Left ventricle myocardium inferior (tissue), 1 donor: ENCODE measurements at regions not wholly inside any gene's neighbourhood (a gene's known extent, or its start where the extent isn't known, plus 50 kb on each side); places are given as distances from the start of the nearest gene placed in this dataset.

Experiments used
- DNase-seq: peaks from one replicate; pipeline ENCODE4 v3.0.0-alpha.2; 2020
- H3K27ac ChIP-seq: fragments of 200-600 bp; replicated peaks from 2 replicates; pipeline ENCODE4 v1.8.0; 2021
- H3K27me3 ChIP-seq: fragments of 200-600 bp; 2 replicates; pipeline ENCODE4 v1.8.0; 2021; ENCODE audit warnings: low read depth
- H3K36me3 ChIP-seq: fragments of 200-600 bp; 2 replicates; pipeline ENCODE4 v1.8.0; 2021
- H3K4me1 ChIP-seq: fragments of 200-600 bp; 2 replicates; pipeline ENCODE4 v1.8.0; 2021
- H3K4me3 ChIP-seq: fragments of 200-600 bp; 2 replicates; pipeline ENCODE4 v1.8.0; 2021; ENCODE audit warnings: mild to moderate bottlenecking, moderate library complexity
- H3K9me3 ChIP-seq: fragments of 200-600 bp; replicated peaks from 2 replicates; pipeline ENCODE4 v1.8.0; 2021
- intact Hi-C: fragments of 100-400 bp; cut with micrococcal nuclease; formaldehyde crosslinking; loops from one replicate; pipeline ENCODE4 v1.11.0; 2022
- TF ChIP-seq, protein P1 (sequence below): fragments of 200-600 bp; IDR thresholded peaks from 2 replicates; pipeline ENCODE4 v1.8.0; 2021; ENCODE audit warnings: antibody characterized with exemption, mild to moderate bottlenecking, borderline replicate concordance
- donor health status: DM: no; HTN: yes; CAD: no; lungs with severe emphysema.

- Histone ChIP-seq H3K4me1 (peaks cover 59% of the 10 kb centered on the region), H3K9me3 (no peaks in the 10 kb centered on the region), H3K27ac (peak overlapping the region; percentile 67), H3K36me3 (no peaks in the 10 kb centered on the region), H3K27me3 (no peaks in the 10 kb centered on the region), H3K4me3 (no peak overlapping the region)
- intact Hi-C loops: no loop called here
- no peak for DNase-seq
- TF ChIP-seq, protein P1, sequence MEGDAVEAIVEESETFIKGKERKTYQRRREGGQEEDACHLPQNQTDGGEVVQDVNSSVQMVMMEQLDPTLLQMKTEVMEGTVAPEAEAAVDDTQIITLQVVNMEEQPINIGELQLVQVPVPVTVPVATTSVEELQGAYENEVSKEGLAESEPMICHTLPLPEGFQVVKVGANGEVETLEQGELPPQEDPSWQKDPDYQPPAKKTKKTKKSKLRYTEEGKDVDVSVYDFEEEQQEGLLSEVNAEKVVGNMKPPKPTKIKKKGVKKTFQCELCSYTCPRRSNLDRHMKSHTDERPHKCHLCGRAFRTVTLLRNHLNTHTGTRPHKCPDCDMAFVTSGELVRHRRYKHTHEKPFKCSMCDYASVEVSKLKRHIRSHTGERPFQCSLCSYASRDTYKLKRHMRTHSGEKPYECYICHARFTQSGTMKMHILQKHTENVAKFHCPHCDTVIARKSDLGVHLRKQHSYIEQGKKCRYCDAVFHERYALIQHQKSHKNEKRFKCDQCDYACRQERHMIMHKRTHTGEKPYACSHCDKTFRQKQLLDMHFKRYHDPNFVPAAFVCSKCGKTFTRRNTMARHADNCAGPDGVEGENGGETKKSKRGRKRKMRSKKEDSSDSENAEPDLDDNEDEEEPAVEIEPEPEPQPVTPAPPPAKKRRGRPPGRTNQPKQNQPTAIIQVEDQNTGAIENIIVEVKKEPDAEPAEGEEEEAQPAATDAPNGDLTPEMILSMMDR: no peak
These were observed 147.2 kb upstream of the TWIST2 start for GRCh38 chr2:238700506-238701340.

DNA sequence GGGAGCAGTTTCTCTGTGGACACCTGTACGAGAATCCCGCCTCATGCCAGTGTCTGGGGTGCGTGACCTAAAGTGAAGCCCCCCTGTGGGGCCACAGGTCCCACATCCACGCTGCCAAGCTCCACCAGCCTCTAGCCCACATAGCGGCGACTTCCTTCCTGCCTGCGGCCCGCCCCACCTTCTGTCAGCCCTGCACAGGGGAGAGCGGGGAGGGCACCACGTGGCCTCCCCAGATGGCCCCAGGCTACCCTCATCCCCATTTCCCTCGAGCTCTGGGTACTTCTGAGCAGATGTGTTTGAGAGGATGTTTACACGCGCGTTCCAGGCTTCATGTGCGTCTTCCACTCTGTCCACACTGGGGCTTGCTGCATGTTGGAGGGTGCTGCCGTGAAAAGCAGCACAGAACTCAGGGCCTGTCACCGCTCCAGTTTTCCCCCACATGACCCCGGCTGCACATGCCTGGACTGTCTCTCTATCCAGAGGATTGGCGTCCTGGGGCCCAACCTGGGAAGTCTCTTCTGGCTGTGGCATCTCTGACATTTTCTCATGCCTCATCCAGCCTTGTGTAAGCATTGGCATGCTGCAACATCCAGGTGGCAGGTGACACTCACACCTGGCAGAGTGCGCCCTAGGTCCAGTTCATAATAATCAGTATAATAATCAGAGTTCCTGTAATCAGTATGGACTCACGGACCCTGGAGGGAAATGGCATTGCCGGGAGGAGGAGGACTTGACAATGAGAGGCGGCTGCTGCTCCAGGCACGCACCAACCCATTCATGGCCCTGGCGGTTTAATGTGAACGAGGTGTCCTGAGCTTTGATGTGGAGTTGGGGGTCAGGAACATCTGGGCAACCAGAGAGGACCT lies 146.3 kb upstream of the TWIST2 start:
- H3K36me3 ChIP-seq: no peaks in the 10 kb centered on the region
- H3K4me3 ChIP-seq: no peak overlapping the region
- intact Hi-C loops: no loop called here
- H3K27ac ChIP-seq: no peak overlapping the region
- H3K9me3 ChIP-seq: no peaks in the 10 kb centered on the region
- peaks cover 55% of the 10 kb centered on the region for H3K4me1 ChIP-seq
- H3K27me3 ChIP-seq: no peaks in the 10 kb centered on the region
- TF ChIP-seq, protein P1: no peak
- DNase-seq: no peak

- no peak overlapping the region for H3K4me3 ChIP-seq
- no peaks in the 10 kb centered on the region for H3K36me3 ChIP-seq
- peaks cover 54% of the 10 kb centered on the region for H3K4me1 ChIP-seq
- TF ChIP-seq, protein P1: no peak
- H3K27ac ChIP-seq: no peak overlapping the region
- H3K27me3 ChIP-seq: no peaks in the 10 kb centered on the region
- DNase-seq: no peak
- H3K9me3 ChIP-seq: no peaks in the 10 kb centered on the region
- intact Hi-C loops: no loop called here
These were observed 145.4 kb upstream of the TWIST2 start for GRCh38 chr2:238702276-238703052.

- H3K36me3 ChIP-seq: no peaks in the 10 kb centered on the region
- no peak overlapping the region for H3K27ac ChIP-seq
- no peak for DNase-seq
- intact Hi-C loops: no loop called here
- H3K4me3 ChIP-seq: no peak overlapping the region
- no peaks in the 10 kb centered on the region for H3K27me3 ChIP-seq
- peaks cover 48% of the 10 kb centered on the region for H3K4me1 ChIP-seq
- H3K9me3 ChIP-seq: no peaks in the 10 kb centered on the region
- TF ChIP-seq, protein P1: no peak
These were observed 144.9 kb upstream of the TWIST2 start for GRCh38 chr2:238703053-238703415.

DNA sequence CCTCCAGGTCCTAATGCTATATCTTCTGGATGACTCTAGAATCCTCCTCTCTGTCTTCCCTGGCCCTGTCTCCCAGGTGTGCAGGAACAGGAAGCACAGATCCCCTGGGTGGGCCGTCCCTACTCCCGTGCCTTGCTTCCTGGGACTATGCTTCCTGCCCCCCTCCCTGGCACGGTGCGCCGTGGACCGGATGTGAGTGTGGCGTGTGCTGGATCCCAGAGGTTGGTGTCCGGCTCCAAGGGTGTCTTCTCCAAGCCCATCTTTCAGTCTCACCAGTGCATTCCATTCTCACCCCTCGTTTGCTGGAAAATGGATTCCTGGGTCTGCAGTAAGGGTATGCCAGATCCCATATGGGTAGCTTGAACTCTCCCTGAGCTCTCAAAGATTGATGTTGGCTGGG lies 144.4 kb upstream of the TWIST2 start:
- Histone ChIP-seq H3K36me3 (no peaks in the 10 kb centered on the region), H3K4me3 (no peak overlapping the region), H3K27ac (no peak overlapping the region), H3K9me3 (no peaks in the 10 kb centered on the region), H3K4me1 (peaks cover 44% of the 10 kb centered on the region), H3K27me3 (no peaks in the 10 kb centered on the region)
- TF ChIP-seq, protein P1: no peak
- intact Hi-C loops: no loop called here
- DNase-seq: no peak
